ENCODE measurements at regions not wholly inside any gene's neighbourhood (a gene's known extent, or its start where the extent isn't known, plus 50 kb on each side); places are given as distances from the start of the nearest gene placed in this dataset.

- no peak for TF ChIP-seq CTCF (conservative IDR thresholded peaks at IDR 0.05; ENCODE audit: low read length)
- TF ChIP-seq EZH2phosphoT487 (IDR thresholded peaks at IDR 0.05; ENCODE audit: borderline replicate concordance, low read depth, low read length), result no peak
Measured at GRCh38 chr10:125396676-125397075, 236.3 kb upstream of the CTBP2 start.

All from OCI-LY7 (cell line).